ENCODE measurements at regions not wholly inside any gene's neighbourhood (a gene's known extent, or its start where the extent isn't known, plus 50 kb on each side); places are given as distances from the start of the nearest gene placed in this dataset.

- no peak for DNase-seq (ENCODE audit: low read depth, low spot score)
- POLR2A ChIA-PET = no interaction called here
- Histone ChIP-seq H3K27ac (ENCODE audit: low read depth, low read length) (no peak overlapping the region), H3K4me3 (ENCODE audit: low read depth, low read length) (no peak overlapping the region), H3K9me3 (ENCODE audit: control insufficient read depth, insufficient read depth, low read length) (no peaks in the 10 kb centered on the region), H3K27me3 (ENCODE audit: control insufficient read depth, insufficient read depth, low read length) (no peaks in the 10 kb centered on the region)
- TF ChIP-seq CTCF (IDR thresholded peaks at IDR 0.05; ENCODE audit: low read depth, low read length) = no peak
- CTCF ChIA-PET = interaction anchor here (1.2 kb wide), 1 partner anchor 37 kb away, joined by 5 read pairs; no protein-coding TSS in a partner anchor
Observed at GRCh38 chr7:116101704-116102103, 71.1 kb upstream of the TFEC start.

- no peaks in the 10 kb centered on the region for H3K27me3 ChIP-seq (ENCODE audit: control insufficient read depth, insufficient read depth, low read length)
- DNase-seq (ENCODE audit: low read depth, low spot score) = no peak
- no peak overlapping the region for H3K27ac ChIP-seq (ENCODE audit: low read depth, low read length)
- ChIA-PET POLR2A (no interaction called here), CTCF (interaction anchor here (1.1 kb wide), 1 partner anchor 260 kb away, joined by 3 read pairs; no protein-coding TSS in a partner anchor)
- no peak for TF ChIP-seq CTCF (IDR thresholded peaks at IDR 0.05; ENCODE audit: low read depth, low read length)
- H3K4me3 ChIP-seq (ENCODE audit: low read depth, low read length) = no peak overlapping the region
- no peaks in the 10 kb centered on the region; the same call in 1 of the 2 replicates for H3K9me3 ChIP-seq (ENCODE audit: control insufficient read depth, insufficient read depth, low read length)
Observed at GRCh38 chr7:116111475-116111874, 80.9 kb upstream of the TFEC start.

- Histone ChIP-seq H3K27me3 (ENCODE audit: control insufficient read depth, insufficient read depth, low read length) (no peaks in the 10 kb centered on the region), H3K9me3 (ENCODE audit: control insufficient read depth, insufficient read depth, low read length) (no peaks in the 10 kb centered on the region; the same call in 1 of the 2 replicates), H3K4me3 (ENCODE audit: low read depth, low read length) (no peak overlapping the region), H3K27ac (ENCODE audit: low read depth, low read length) (no peak overlapping the region)
- no peak for DNase-seq (ENCODE audit: low read depth, low spot score)
- TF ChIP-seq CTCF (IDR thresholded peaks at IDR 0.05; ENCODE audit: low read depth, low read length) = no peak
- ChIA-PET CTCF (interaction anchor here (0.6 kb wide), 1 partner anchor 51 kb away, joined by 3 read pairs; no protein-coding TSS in a partner anchor), POLR2A (no interaction called here)
Observed at GRCh38 chr7:116113310-116113709, 82.7 kb upstream of the TFEC start.

GRCh38 chr7:116120839-116121238 lies 89.5 kb upstream of the TES start:
- Histone ChIP-seq H3K4me3 (ENCODE audit: low read depth, low read length) (no peak overlapping the region), H3K9me3 (ENCODE audit: control insufficient read depth, insufficient read depth, low read length) (no peaks in the 10 kb centered on the region), H3K27me3 (ENCODE audit: control insufficient read depth, insufficient read depth, low read length) (no peaks in the 10 kb centered on the region), H3K27ac (ENCODE audit: low read depth, low read length) (no peak overlapping the region)
- POLR2A ChIA-PET = no interaction called here
- TF ChIP-seq CTCF (IDR thresholded peaks at IDR 0.05; ENCODE audit: low read depth, low read length) = no peak
- CTCF ChIA-PET = interaction anchor here (1.2 to 1.7 kb wide), 3 partner anchors 13 to 18 kb away, joined by 4 to 9 read pairs (median 5); no protein-coding TSS in a partner anchor
- DNase-seq (ENCODE audit: low read depth, low spot score) = no peak

GRCh38 chr7:116122972-116123595 lies 87.3 kb upstream of the TES start:
- CTCF ChIA-PET = interaction anchor here (0.6 to 2.5 kb wide), 9 partner anchors 10 to 272 kb away, joined by 3 to 17 read pairs (median 5); no protein-coding TSS in a partner anchor
- no peaks in the 10 kb centered on the region; the same call in 1 of the 2 replicates for H3K9me3 ChIP-seq (ENCODE audit: control insufficient read depth, insufficient read depth, low read length)
- DNase-seq (ENCODE audit: low read depth, low spot score) = peak; percentile 38

More at GRCh38 chr7:116122972-116123595, 87.3 kb upstream of the TES start:
- TF ChIP-seq CTCF (IDR thresholded peaks at IDR 0.05; ENCODE audit: low read depth, low read length) = peak; percentile 83
- Histone ChIP-seq H3K27ac (ENCODE audit: low read depth, low read length) (no peak overlapping the region), H3K4me3 (ENCODE audit: low read depth, low read length) (no peak overlapping the region), H3K27me3 (ENCODE audit: control insufficient read depth, insufficient read depth, low read length) (no peaks in the 10 kb centered on the region)
- POLR2A ChIA-PET = no interaction called here

All from AG04450 (cell line).